Loucy (cell line): ENCODE measurements at regions not wholly inside any gene's neighbourhood (a gene's known extent, or its start where the extent isn't known, plus 50 kb on each side); places are given as distances from the start of the nearest gene placed in this dataset.

ENCODE experiments used
- H2AFZ ChIP-seq: fragments of 200-600 bp; sonication (generic); 2 replicates; pipeline ENCODE4 v1.6.0; 2016; ENCODE audit warnings: antibody characterized with exemption, mild to moderate bottlenecking, low read length, moderate library complexity
- H3F3A ChIP-seq: fragments of 200-600 bp; 2 replicates; pipeline ENCODE4 v1.6.0; 2016; ENCODE audit warnings: antibody characterized with exemption, low read depth, mild to moderate bottlenecking
- H3K27me3 ChIP-seq: fragments of 200-600 bp; sonication (generic); 2 replicates; pipeline ENCODE4 v1.6.1; 2014; ENCODE audit warnings: low read length, mild to moderate bottlenecking; ENCODE audit not compliant: insufficient read depth, poor library complexity, severe bottlenecking
- H3K36me3 ChIP-seq: fragments of 200-600 bp; sonication (generic); 2 replicates; pipeline ENCODE4 v1.6.1; 2016; ENCODE audit warnings: low read length; ENCODE audit not compliant: insufficient read depth
- H3K4me1 ChIP-seq: fragments of 200-600 bp; sonication (generic); 2 replicates; pipeline ENCODE4 v1.5.1; 2014; ENCODE audit warnings: low read length, mild to moderate bottlenecking; ENCODE audit not compliant: insufficient read depth, poor library complexity, severe bottlenecking
- H3K4me2 ChIP-seq: fragments of 200-600 bp; sonication (generic); 2 replicates; pipeline ENCODE4 v1.6.0; 2014; ENCODE audit warnings: antibody characterized with exemption, low read length, low read depth, mild to moderate bottlenecking; ENCODE audit not compliant: poor library complexity, severe bottlenecking
- H3K4me3 ChIP-seq: fragments of 200-600 bp; sonication (generic); 2 replicates; pipeline ENCODE4 v1.5.1; 2014; ENCODE audit warnings: low read length, mild to moderate bottlenecking, mixed read lengths; ENCODE audit not compliant: poor library complexity, severe bottlenecking
- H3K79me2 ChIP-seq: fragments of 200-600 bp; sonication (generic); 2 replicates; pipeline ENCODE4 v1.6.1; 2014; ENCODE audit warnings: low read length; ENCODE audit not compliant: insufficient read depth
- H3K9ac ChIP-seq: fragments of 200-600 bp; sonication (generic); 2 replicates; pipeline ENCODE4 v1.6.0; 2014; ENCODE audit warnings: mild to moderate bottlenecking, low read depth, low read length, moderate library complexity; ENCODE audit not compliant: poor library complexity, severe bottlenecking
- H3K9me2 ChIP-seq: fragments of 200-600 bp; sonication (generic); replicated peaks from 2 replicates; pipeline ENCODE4 v1.6.1; 2016; ENCODE audit warnings: low read depth, low read length, mixed read lengths
- H3K9me3 ChIP-seq: fragments of 200-600 bp; sonication (generic); 2 replicates; pipeline ENCODE4 v1.6.1; 2014; ENCODE audit warnings: mild to moderate bottlenecking, antibody characterized with exemption, low read length, low read depth; ENCODE audit not compliant: insufficient read depth
- H4K20me1 ChIP-seq: fragments of 200-600 bp; sonication (generic); 2 replicates; pipeline ENCODE4 v1.6.0; 2014; ENCODE audit warnings: antibody characterized with exemption, low read length, mild to moderate bottlenecking; ENCODE audit not compliant: insufficient read depth, poor library complexity, severe bottlenecking
- CTCF ChIP-seq: fragments of 200-600 bp; sonication (generic); conservative IDR thresholded peaks from 2 replicates; pipeline ENCODE4 v1.5.1; 2014; ENCODE audit warnings: mild to moderate bottlenecking, antibody characterized with exemption, low read length
- EZH2phosphoT487 ChIP-seq: fragments of 200-600 bp; IDR thresholded peaks from 2 replicates; pipeline ENCODE4 v1.6.1; 2018; ENCODE audit warnings: antibody characterized with exemption, mild to moderate bottlenecking, moderate library complexity, borderline replicate concordance

- H3F3A ChIP-seq = no peaks in the 10 kb centered on the region
- no peaks in the 10 kb centered on the region for H3K9me2 ChIP-seq
- H3K9ac ChIP-seq = no peak overlapping the region
- no peaks in the 10 kb centered on the region for H3K36me3 ChIP-seq
- no peaks in the 10 kb centered on the region for H3K9me3 ChIP-seq
- no peaks in the 10 kb centered on the region for H3K79me2 ChIP-seq
- TF ChIP-seq EZH2phosphoT487 (no peak), CTCF (no peak)
- no peak overlapping the region for H2AFZ ChIP-seq
- peaks cover 20% of the 10 kb centered on the region for H3K4me1 ChIP-seq
- H3K4me3 ChIP-seq = no peak overlapping the region
- no peaks in the 10 kb centered on the region for H4K20me1 ChIP-seq
- no peaks in the 10 kb centered on the region for H3K27me3 ChIP-seq
- peak overlapping the region; percentile 48 for H3K4me2 ChIP-seq
Measured at GRCh38 chr5:77876316-77876715, 100.2 kb upstream of the TBCA start.

GRCh38 chr5:77874691-77875090 lies 98.6 kb upstream of the TBCA start:
- peaks cover 20% of the 10 kb centered on the region for H3K4me1 ChIP-seq
- H3K79me2 ChIP-seq = no peaks in the 10 kb centered on the region
- TF ChIP-seq CTCF = no peak
- no peak for TF ChIP-seq EZH2phosphoT487
- no peak overlapping the region for H3K4me3 ChIP-seq
- no peaks in the 10 kb centered on the region for H3K36me3 ChIP-seq
- H3F3A ChIP-seq = no peaks in the 10 kb centered on the region
- no peak overlapping the region for H3K4me2 ChIP-seq
- H3K9me2 ChIP-seq = no peaks in the 10 kb centered on the region
- no peaks in the 10 kb centered on the region for H4K20me1 ChIP-seq
- no peak overlapping the region for H2AFZ ChIP-seq
- H3K9ac ChIP-seq = no peak overlapping the region
- H3K27me3 ChIP-seq = no peaks in the 10 kb centered on the region
- no peaks in the 10 kb centered on the region for H3K9me3 ChIP-seq

- Histone ChIP-seq H3K79me2 (no peaks in the 10 kb centered on the region), H4K20me1 (no peaks in the 10 kb centered on the region), H3K4me2 (no peak overlapping the region), H3K9me3 (no peaks in the 10 kb centered on the region), H3K9me2 (no peaks in the 10 kb centered on the region), H3K36me3 (no peaks in the 10 kb centered on the region), H3K9ac (no peak overlapping the region), H3F3A (no peaks in the 10 kb centered on the region), H3K4me3 (no peak overlapping the region), H3K4me1 (peaks cover 20% of the 10 kb centered on the region), H3K27me3 (no peaks in the 10 kb centered on the region), H2AFZ (no peak overlapping the region)
- no peak for TF ChIP-seq EZH2phosphoT487
- no peak for TF ChIP-seq CTCF
Measured at GRCh38 chr5:77873239-77873638, 97.1 kb upstream of the TBCA start.
